G401 (cell line): ENCODE measurements at regions not wholly inside any gene's neighbourhood (a gene's known extent, or its start where the extent isn't known, plus 50 kb on each side); places are given as distances from the start of the nearest gene placed in this dataset.
A peak's percentile ranks its signal among the peaks of the same experiment; 100 is the strongest.

Experiments used
- DNase-seq: peaks from one replicate; pipeline ENCODE4 v3.0.0-alpha.2; 2015; ENCODE audit warnings: low spot score
- in situ Hi-C: cut with HindIII; loops from 2 replicates; pipeline ENCODE4 v1.10.0; 2016; ENCODE audit warnings: low sequenced_read_pairs, mixed read lengths

DNA sequence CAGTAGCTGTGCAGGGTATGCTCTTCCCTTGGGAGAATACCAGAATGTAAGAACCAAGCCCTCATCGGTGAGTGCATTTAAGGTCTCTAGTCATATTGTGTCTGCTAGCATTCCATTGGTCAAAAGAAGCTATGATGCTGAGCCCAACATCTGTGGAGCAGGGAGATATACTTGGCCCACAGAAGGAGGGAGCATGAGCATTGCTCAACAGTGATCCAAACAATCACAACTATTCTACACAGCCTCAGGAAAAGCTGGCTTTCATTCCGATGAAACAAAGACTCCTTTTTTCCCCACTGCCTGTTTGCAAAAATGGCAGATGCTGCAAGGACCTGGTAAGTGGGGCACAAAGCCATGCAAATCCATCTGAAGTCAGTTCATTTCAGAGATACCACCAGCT, 80.6 kb upstream of the DHX15 start:
- in situ Hi-C loops = no loop called here

DNA sequence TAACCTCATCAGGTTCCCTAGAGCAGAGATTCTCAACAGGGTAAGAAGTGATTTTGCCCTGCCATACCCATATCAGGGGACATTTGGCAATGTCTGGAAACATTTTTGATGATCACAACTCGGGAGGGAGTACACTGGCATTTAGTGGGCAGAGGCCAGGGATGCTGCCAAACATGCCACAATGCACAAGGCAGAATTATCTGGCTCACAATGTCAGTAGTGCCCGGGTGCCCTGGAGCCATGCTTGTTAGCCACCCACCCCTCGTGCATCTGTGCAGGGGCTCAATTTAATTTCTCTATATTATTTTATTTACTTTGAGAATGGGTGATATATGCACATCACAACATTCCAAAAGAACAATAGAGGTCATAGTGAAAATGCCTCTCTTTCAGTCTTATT, 82.0 kb upstream of the DHX15 start:
- in situ Hi-C loops = no loop called here
- no peak for DNase-seq

More for the DNA sequence above, 80.6 kb upstream of the DHX15 start:
- peak; percentile 2 for DNase-seq

DNA sequence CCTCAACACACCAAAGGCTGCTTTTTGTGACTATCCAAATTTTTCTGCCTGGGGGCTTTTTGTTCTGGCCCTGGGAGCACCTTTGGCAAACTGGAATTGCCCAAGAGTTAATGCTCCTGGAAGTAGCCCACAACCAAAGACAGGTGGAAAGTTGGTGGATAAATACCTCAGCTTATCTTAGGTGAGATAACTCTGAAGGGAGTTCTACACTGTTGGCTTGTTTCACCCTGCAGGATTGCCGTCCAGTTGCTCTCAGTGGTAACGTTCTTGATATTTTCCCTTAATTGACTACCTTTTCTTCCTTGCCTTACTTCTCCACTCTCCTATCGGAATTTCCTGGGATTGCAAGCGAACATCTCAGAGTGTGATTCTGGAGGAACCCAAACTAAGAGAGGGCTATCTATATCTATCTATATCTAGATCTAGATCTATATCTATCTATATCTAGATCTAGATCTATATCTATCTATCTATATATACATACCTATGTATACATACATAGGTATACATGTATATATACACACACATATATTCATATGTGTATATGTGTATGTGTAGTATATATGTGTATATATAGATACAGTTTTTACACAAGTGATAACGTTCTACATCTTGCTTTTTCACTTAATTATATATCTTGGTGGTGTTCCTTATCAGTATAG, 82.6 kb upstream of the DHX15 start:
- in situ Hi-C loops = no loop called here
- DNase-seq = no peak

DNA sequence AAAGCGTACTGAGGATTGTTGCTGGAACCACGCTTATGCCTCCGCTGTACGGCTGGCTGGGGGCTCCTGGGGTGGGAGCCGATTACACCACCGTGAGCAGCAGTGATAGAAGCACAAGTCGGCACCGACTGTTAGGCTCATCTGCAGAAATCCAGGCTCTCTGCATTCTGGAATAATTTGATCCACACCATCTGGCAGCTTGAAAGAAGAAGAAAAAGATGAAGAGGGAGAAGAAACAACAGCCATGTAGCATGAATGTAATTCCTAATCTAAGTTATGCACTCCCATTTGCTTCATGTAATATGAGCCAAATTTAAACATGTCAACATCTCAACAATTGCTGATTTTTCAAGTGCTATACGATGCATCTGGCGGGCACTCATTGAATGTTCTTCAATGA, 84.6 kb upstream of the DHX15 start:
- in situ Hi-C loops = no loop called here
- DNase-seq = no peak

GRCh38 chr4:24669751-24670150, 85.4 kb upstream of the DHX15 start:
- no peak for DNase-seq
- in situ Hi-C loops = no loop called here

- in situ Hi-C loops = no loop called here
- no peak for DNase-seq
Measured at GRCh38 chr4:24671849-24672248, 87.5 kb upstream of the DHX15 start.

DNA sequence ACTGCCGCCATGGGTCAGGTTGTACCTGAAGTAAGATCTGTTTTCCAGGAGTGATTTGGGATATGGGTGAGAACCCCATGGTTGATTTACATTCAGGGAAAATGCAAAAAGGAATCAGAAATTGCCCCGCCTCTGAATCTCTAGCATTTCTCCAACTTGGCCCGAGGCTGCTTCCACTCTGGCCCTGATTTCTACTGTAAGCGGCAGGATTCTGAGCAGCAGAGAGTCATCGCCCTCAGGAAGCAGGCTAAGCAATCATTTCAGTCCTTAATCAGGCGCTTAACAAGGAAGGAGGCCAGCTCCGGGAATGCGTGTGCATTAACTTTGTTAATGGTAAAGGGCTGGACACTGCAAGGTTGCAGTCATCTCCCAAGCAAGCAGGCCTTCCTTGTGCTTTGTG, 88.5 kb upstream of the DHX15 start:
- in situ Hi-C loops = no loop called here
- DNase-seq = no peak

DNA sequence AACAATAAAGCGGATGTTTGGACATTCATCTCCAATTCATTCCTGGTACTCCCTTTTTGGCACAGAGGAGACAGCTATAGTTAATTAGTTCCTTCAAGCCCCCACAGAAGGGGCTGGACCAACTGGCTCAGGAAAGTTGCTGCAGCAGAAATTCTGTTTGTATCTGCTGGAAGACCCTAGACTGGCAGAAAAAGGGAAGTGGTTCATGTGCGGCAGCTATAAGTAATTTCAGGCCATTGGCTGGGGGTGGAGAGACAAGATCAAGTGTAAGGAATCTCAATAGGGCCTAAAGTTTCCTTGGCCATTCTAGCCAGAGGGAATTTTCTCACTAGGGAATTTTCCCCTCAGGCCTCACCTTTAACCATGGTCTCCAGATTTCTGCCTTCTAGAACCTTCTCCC, 89.9 kb upstream of the DHX15 start:
- in situ Hi-C loops = no loop called here

GRCh38 chr4:24675721-24676389, 91.5 kb upstream of the DHX15 start:
- DNase-seq = no peak
- in situ Hi-C loops = no loop called here

More for the DNA sequence above, 89.9 kb upstream of the DHX15 start:
- DNase-seq = no peak

- no peak for DNase-seq
- in situ Hi-C loops = no loop called here
Measured at GRCh38 chr4:24677909-24678308, 93.6 kb upstream of the DHX15 start.

DNA sequence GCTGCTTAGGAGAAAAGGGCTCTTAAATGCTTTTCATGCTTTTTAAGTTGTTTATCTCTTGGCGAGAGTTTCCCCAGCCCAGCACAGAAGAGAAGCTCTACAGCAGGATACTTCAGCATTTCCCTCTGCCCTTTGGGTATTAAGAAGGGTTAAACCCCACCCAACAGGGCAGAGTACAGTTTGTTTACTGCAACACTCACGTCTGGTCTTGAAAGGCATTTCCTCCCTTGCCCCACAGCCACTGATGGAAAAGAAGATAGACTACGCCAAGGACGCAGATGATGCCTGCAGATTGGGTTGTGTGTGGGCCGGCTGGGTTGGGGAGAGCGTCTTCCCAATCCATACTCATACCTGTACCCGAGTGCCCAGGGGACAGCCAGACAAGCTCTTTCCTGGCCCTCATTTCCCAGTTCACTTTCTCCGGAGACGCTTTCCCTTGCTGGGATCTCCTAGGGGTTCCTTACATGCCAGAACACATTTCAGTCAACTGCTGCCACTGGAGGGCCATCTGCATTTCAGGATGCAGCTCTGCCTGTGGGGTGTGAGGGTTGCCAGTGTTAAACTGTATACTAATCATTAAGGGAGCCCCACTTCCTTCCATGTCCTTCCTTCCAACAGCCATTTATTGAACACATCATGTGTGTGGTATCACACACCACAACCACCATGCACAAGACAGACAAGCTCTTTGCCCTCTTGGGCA, 96.5 kb upstream of the DHX15 start:
- no peak for DNase-seq
- in situ Hi-C loops = no loop called here

DNA sequence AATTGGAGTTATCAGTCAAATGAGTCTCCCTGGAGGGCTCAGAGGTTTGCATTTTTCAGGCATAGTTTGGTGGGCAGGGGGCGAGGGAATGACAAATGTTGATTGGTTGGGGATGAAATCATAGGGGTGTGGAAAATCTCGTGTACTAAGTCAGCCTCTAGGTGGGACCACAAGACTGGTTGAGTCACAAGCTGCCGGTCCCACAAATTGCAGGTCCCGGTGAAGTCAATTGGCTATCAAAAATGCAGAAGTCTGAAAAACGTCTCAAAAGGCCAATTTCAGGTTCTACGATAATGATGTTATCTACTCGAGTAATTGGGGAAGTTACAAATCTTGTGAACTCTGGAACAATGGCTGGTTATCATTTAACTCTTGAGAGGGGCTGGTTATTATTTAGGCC, 98.8 kb upstream of the DHX15 start:
- no peak for DNase-seq
- in situ Hi-C loops = no loop called here

DNA sequence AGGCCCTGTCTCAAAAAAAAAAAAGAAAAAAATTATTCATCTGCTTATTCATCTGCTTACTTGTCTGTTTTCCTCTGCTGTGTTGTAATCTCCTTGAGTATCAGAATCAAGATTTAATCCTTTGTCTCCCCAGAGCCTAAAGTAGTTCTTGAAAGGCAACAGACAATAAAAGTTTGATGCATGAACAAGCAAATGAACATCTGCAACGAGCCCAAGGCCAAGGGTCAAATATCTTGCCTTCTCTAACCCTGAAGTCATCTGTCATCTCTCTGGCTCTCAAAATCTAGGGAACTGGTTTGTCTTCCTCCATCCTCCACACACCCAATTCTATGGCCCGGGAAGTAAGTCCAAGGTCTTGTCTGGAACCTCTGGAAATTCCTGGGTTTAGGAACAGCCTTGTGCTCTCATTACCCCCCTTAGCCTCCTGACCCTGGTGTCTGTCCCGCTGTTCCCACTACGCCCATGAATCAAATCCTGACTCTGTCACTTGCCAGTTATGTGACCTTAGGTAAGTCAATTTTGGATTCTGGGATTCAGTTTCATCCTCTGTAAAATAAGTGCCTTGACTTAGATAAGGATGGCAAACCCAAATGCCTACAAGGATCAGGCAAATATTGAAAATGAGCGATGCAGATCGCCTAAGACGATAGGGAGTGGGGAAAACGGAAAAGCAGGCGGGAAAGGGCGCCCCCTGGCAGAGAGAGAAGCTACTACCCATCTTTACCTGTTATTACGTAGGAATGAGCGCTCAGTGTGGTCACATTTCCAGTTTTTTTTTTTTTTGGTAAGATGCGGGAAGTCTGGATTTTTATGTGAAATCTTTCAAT, 102.7 kb upstream of the DHX15 start:
- in situ Hi-C loops = no loop called here
- DNase-seq = no peak

DNA sequence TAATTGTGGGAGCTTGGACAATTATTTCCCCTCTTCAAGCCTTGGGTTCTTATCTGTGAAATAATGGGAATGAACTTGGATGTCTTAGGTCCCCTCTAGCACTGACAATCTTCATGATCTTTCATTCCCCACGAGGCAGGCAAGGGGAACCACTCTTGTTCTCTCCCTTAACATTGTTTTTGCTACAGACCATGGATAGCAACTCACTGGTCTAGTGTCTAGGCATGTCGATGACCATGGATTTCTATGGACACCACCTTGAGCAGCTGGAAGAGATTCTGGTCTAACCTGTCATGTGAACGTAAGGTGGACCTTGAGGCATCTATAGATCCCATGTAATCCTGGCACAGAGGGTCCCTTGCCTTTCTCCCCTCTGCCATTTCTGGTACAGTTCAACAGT, 104.1 kb upstream of the DHX15 start:
- no peak for DNase-seq

GRCh38 chr4:24689212-24689611, 104.9 kb upstream of the DHX15 start:
- in situ Hi-C loops = no loop called here
- DNase-seq = no peak

More for the DNA sequence above, 104.1 kb upstream of the DHX15 start:
- in situ Hi-C loops = no loop called here

DNA sequence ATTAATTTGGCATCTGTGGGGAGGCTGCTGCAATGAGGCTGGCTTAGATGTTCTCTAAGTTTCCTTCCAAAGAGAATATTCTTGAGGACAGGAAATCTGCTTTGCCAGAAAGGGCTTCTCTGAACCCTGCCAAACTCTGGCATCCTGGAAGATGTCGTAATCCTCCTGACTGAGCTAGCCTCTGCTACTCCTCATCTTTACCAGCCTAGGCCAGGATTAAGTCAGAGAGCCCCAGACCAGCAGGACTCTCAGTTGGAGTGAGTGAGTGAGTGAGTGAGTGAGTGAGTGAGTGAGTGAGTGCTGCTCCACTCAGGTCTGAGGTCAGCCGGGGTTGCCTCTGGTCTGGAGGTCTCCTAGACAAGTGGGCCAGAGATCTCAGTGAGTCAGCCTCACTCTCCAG, 104.9 kb upstream of the SOD3 start:
- DNase-seq = no peak
- in situ Hi-C loops = no loop called here

DNA sequence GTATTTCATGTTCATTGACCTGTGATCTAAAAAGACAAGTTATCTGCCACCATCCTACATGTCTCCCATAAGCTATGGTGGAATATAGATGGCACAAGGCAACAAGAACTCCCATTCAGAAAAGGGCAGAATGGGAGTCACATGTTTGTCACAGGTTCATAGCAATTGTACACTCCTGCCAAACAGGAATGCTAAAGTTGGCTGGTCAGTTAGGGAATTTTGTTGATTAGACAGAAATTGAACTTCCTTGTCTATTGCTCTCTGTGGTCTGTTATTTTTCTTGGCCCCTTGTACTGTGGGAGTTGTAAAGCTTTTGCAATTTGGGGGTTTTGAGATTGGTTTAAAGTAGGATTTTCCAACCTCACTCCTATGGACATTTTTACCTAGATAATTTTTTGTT, 101.7 kb upstream of the SOD3 start:
- no peak for DNase-seq
- in situ Hi-C loops = no loop called here

- in situ Hi-C loops = no loop called here
- DNase-seq = no peak
Measured at GRCh38 chr4:24700118-24700517, 95.3 kb upstream of the SOD3 start.

DNA sequence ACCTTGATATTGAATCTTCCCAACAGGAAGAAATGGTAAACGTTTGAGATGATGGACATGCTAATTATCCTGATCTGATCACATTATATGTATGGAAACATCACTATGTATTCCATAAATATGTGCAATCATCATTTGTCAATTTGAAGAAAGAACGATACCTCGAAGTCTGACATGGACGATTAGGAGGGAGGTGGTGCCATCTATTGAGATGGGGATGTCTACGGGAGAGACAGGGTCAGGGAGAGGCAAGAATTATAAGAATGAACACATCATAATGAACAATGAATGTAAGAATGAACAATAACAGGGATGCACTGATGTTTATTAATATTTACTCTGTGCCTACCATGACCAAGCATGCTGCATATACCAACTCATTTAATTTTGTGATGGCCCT, 93.7 kb upstream of the SOD3 start:
- in situ Hi-C loops = no loop called here
- no peak for DNase-seq

DNA sequence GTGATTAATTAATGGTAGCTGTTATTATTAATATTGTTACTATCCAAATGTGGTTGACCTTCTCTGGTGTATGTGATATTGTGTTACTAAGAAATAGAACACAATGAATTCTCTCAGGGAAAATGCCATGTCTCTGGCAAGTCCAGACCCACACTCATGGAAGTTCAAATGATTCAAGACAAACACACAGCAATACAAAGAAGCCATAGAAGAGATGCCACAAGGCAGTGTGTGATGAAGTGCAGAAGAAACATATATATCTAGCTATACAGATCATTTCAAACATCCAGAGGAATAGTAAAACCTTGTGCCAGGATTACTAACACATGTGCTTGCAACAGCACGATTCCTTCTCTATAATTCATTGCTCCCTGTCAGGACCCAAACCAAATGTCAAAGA, 93.1 kb upstream of the SOD3 start:
- DNase-seq = no peak
- in situ Hi-C loops = no loop called here
